NCI-H510A treated with DMSO at 0.1 percent for 48 hours (cell line): ENCODE measurements at regions not wholly inside any gene's neighbourhood (a gene's known extent, or its start where the extent isn't known, plus 50 kb on each side); places are given as distances from the start of the nearest gene placed in this dataset.
A peak's percentile ranks its signal among the peaks of the same experiment; 100 is the strongest.

Experiments
- DNase-seq: peaks from one replicate; lab custom pipeline; 2025; lab: John Stamatoyannopoulos, UW

- no peak for DNase-seq
Measured at GRCh38 chr12:20967756-20968155, 157.3 kb downstream of the SLCO1B3 start.

- DNase-seq, result no peak
Measured at GRCh38 chr12:20969766-20970165, 159.3 kb downstream of the SLCO1B3 start.

- no peak for DNase-seq
Measured at GRCh38 chr12:20985399-20985798, 145.6 kb upstream of the SLCO1B1 start.

- no peak for DNase-seq
Measured at GRCh38 chr12:21001778-21002177, 129.2 kb upstream of the SLCO1B1 start.

GRCh38 chr12:21025656-21026055, 105.3 kb upstream of the SLCO1B1 start:
- DNase-seq, result peak; percentile 42

GRCh38 chr12:21026302-21026701, 104.7 kb upstream of the SLCO1B1 start:
- DNase-seq, result peak; percentile 89

- DNase-seq, result no peak
Measured at GRCh38 chr12:21054334-21054733, 76.7 kb upstream of the SLCO1B1 start.

GRCh38 chr12:21065845-21066244, 65.1 kb upstream of the SLCO1B1 start:
- peak; percentile 7 for DNase-seq

- DNase-seq, result no peak
Measured at GRCh38 chr12:21073129-21073528, 57.9 kb upstream of the SLCO1B1 start.

GRCh38 chr12:21073822-21074460, 57.1 kb upstream of the SLCO1B1 start:
- DNase-seq, result no peak
